ENCODE measurements at regions not wholly inside any gene's neighbourhood (a gene's known extent, or its start where the extent isn't known, plus 50 kb on each side); places are given as distances from the start of the nearest gene placed in this dataset. TPM values are rescaled to one million over a fixed set of nuclear protein-coding genes. Genes with fewer than 3 reads are reported as not detected.

DNA sequence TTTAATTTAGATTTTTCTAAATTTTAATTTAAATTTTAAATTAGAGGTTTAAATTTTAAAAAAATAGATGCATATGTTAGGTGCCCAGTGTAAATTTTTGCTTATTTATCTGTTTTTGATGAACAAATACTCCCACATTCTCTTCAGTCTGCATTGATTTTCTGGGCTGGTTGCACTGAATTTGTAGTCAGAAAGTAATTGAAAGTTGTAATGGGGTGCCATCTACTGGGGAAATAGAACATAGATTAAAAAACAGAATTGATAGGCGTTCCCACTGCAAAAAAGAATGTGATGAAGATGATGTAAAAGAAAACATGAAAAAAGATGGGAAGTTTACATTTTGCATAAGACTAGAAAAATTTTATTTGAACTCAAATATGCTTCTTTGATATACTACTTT is 51.7 kb upstream of the CCDC85A start:
- H3K36me3 ChIP-seq (ENCODE audit: control insufficient read depth in 3 of 3, insufficient read depth in 3 of 3, low read length in 3 of 3), result no peaks in the 10 kb centered on the region
- H3K27me3 ChIP-seq (ENCODE audit: control insufficient read depth in 3 of 3, insufficient read depth in 3 of 3, low read length in 3 of 3), result peaks cover 0 to 2% (median 0%) of the 10 kb centered on the region in 3 donors
- no peak overlapping the region for H3K9ac ChIP-seq (ENCODE audit: low read depth in 1 of 3, low read length in 3 of 3)
- H3K9me3 ChIP-seq (ENCODE audit: control insufficient read depth in 3 of 3, low read length in 3 of 3), result no peaks in the 10 kb centered on the region
- no peaks in the 10 kb centered on the region for H3K4me1 ChIP-seq (ENCODE audit: control insufficient read depth in 3 of 3, insufficient read depth in 3 of 3, low read length in 3 of 3)
- no peak overlapping the region for H3K4me3 ChIP-seq (ENCODE audit: low read length in 3 of 3)
- no peak overlapping the region for H3K27ac ChIP-seq (ENCODE audit: low read depth, low read length)

DNA sequence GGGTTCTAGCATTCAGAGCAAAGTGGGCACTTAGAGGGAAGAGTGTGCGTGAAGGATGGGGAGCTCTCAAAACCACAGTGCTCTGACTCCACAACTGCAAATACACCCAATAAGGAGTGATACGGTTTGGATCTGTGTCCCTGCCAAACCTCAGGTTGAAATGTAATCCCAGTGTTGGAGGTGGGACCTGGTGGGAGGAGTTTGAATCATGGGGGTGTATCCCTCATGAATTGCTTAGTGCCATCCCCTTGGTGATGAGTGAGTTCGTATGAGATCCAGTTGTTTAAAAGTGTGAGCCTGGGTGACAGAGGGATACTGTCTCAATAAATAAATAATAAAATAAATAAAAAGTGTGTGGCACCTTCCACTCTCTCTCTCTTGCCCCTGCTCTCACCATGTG is 50.3 kb upstream of the CCDC85A start:
- Histone ChIP-seq H3K9me3 (ENCODE audit: control insufficient read depth in 3 of 3, low read length in 3 of 3) (no peaks in the 10 kb centered on the region), H3K9ac (ENCODE audit: low read depth in 1 of 3, low read length in 3 of 3) (no peak overlapping the region), H3K36me3 (ENCODE audit: control insufficient read depth in 3 of 3, insufficient read depth in 3 of 3, low read length in 3 of 3) (no peaks in the 10 kb centered on the region), H3K4me3 (ENCODE audit: low read length in 3 of 3) (no peak overlapping the region), H3K27ac (ENCODE audit: low read depth, low read length) (no peak overlapping the region), H3K4me1 (ENCODE audit: control insufficient read depth in 3 of 3, insufficient read depth in 3 of 3, low read length in 3 of 3) (no peaks in the 10 kb centered on the region), H3K27me3 (ENCODE audit: control insufficient read depth in 3 of 3, insufficient read depth in 3 of 3, low read length in 3 of 3) (peaks cover 0 to 2% (median 0%) of the 10 kb centered on the region in 3 donors)

DNA sequence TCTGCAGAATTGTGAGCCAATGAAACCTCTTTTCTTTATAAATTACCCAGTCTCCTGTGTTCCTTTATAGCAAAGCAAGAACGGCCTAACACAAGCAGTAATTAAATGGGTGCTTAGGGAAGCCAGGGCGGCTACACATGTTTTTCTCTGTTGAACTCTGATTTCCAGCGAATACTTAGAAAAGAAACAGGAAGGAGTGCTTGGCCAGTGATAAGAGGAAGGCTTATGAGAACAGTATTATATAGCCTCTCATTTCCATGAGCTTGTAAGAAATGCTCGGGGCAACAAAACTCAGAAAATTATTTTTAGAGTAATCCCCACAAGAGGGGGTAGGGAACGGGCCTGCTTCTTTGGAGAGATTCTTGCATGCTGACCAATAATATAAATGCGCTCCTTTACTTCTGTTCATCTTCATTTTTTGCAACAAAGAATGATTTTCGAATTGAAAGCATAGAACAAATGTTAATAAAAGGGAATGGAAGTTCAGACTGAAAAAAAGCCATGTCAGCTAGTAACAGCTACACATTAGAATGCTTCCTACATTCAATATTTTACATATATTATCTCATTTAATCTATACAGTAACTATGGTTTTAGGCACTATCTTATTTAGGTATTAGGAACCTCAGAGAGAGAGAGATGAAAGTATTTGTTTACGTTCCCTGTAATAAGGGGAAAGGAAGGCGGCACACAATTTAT is 49.7 kb upstream of the CCDC85A start:
- H3K4me3 ChIP-seq (ENCODE audit: low read length in 3 of 3), result no peak overlapping the region
- H3K27ac ChIP-seq (ENCODE audit: low read depth, low read length), result no peak overlapping the region
- H3K9me3 ChIP-seq (ENCODE audit: control insufficient read depth in 3 of 3, low read length in 3 of 3), result no peaks in the 10 kb centered on the region
- H3K4me1 ChIP-seq (ENCODE audit: control insufficient read depth in 3 of 3, insufficient read depth in 3 of 3, low read length in 3 of 3), result no peaks in the 10 kb centered on the region
- H3K36me3 ChIP-seq (ENCODE audit: control insufficient read depth in 3 of 3, insufficient read depth in 3 of 3, low read length in 3 of 3), result no peaks in the 10 kb centered on the region
- H3K27me3 ChIP-seq (ENCODE audit: control insufficient read depth in 3 of 3, insufficient read depth in 3 of 3, low read length in 3 of 3), result peaks cover 0 to 2% (median 0%) of the 10 kb centered on the region in 3 donors
- H3K9ac ChIP-seq (ENCODE audit: low read depth in 1 of 3, low read length in 3 of 3), result no peak overlapping the region

Small RNA genes in the stretch of these regions (small RNA-seq; reads per million reads assigned to genes)
- not detected for gene MIR216A
- gene MIR216B, result not detected
- not detected for gene MIR217
